Natural killer cell (primary cell): ENCODE measurements at regions not wholly inside any gene's neighbourhood (a gene's known extent, or its start where the extent isn't known, plus 50 kb on each side); places are given as distances from the start of the nearest gene placed in this dataset.

ENCODE experiments used
- ATAC-seq, 3 donors: fragments of 150-1000 bp in 2 of 3; fragments of 200-7000 bp in 1 of 3; cut with Tn5 transposase; 1 replicate in 1 of 3; 2 replicates in 2 of 3; pipeline ENCODE4 v1.10.0; 2021; ENCODE audit warnings: mild to moderate bottlenecking in 2 of 3, moderate library complexity in 2 of 3
- DNase-seq, 2 donors: peaks; one replicate each; pipeline versions ENCODE4 v3.0.0 to v3.0.0-alpha.2; 2013 to 2021; ENCODE audit warnings: mixed read lengths in 1 of 2
- H3K27ac ChIP-seq: one replicate; pipeline ENCODE4 v1.5.1; 2013; ENCODE audit warnings: mild to moderate bottlenecking, low read length
- H3K27me3 ChIP-seq: one replicate; pipeline ENCODE4 v1.6.1; 2013; ENCODE audit warnings: low read length; ENCODE audit not compliant: control insufficient read depth, insufficient read depth
- H3K36me3 ChIP-seq: one replicate; pipeline ENCODE4 v1.6.1; 2013; ENCODE audit warnings: low read length; ENCODE audit not compliant: control insufficient read depth, insufficient read depth
- H3K4me1 ChIP-seq: one replicate; pipeline ENCODE4 v1.6.1; 2013; ENCODE audit warnings: low read length; ENCODE audit not compliant: control insufficient read depth, insufficient read depth
- H3K4me3 ChIP-seq: one replicate; pipeline ENCODE4 v1.5.1; 2013; ENCODE audit warnings: low read length
- H3K9me3 ChIP-seq: one replicate; pipeline ENCODE4 v1.6.1; 2013; ENCODE audit warnings: low read length; ENCODE audit not compliant: control insufficient read depth, insufficient read depth
- H3K27ac Mint-ChIP-seq, 2 donors: one replicate each; pipeline ENCODE4 v1.8.0; 2022; ENCODE audit warnings: mild to moderate bottlenecking in 2 of 2, mixed read lengths in 2 of 2, moderate library complexity in 1 of 2
- H3K27me3 Mint-ChIP-seq, 2 donors: one replicate each; pipeline ENCODE4 v1.8.0; 2022; ENCODE audit warnings: low read depth in 2 of 2, mixed read lengths in 2 of 2
- H3K36me3 Mint-ChIP-seq: one replicate; pipeline ENCODE4 v1.8.0; 2022; ENCODE audit warnings: mixed read lengths
- H3K4me1 Mint-ChIP-seq, 2 donors: one replicate each; pipeline ENCODE4 v1.8.0; 2022; ENCODE audit warnings: mixed read lengths in 2 of 2
- H3K4me3 Mint-ChIP-seq: one replicate; pipeline ENCODE4 v1.8.0; 2022; ENCODE audit warnings: mild to moderate bottlenecking, moderate library complexity, mixed read lengths
- H3K9me3 Mint-ChIP-seq, 2 donors: one replicate each; pipeline ENCODE4 v1.8.0; 2022; ENCODE audit warnings: mixed read lengths in 2 of 2
- WGBS: methylation state at CpG from one replicate; pipeline ENCODE4 v1.1.7; 2013; ENCODE audit warnings: missing lambda C conversion rate; ENCODE audit not compliant: insufficient coverage; 5-methylcytosine and 5-hydroxymethylcytosine counted together
- intact Hi-C: fragments of 100-400 bp; cut with micrococcal nuclease; formaldehyde crosslinking; loops from one replicate; pipeline ENCODE4 v1.14.2; 2022
- TF ChIP-seq, protein P1 (sequence below): fragments of 200-600 bp; IDR thresholded peaks from one replicate; pipeline ENCODE4 v1.8.0; 2022; ENCODE audit warnings: antibody characterized with exemption

DNA sequence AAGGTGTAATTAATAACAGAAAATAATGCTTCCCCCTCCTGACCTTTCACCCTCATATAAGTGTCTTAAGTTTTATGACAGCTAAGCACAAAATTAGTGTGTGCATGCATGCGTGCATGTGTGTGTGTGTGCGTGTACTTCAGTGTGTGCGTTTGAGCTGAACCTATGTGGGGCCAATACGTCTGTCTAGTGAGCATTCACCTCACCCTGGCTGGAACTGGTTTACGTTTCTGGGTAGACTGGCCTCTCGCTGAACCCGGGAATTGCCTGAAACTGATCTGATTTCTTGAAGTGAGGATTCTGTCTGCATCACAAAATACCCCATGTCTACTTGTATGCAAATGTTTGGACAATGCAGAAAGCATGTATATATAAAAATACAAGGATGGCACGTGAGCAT is 68.2 kb upstream of the TBX3 start:
- H3K27ac Mint-ChIP-seq: no peak overlapping the region
- H3K36me3 Mint-ChIP-seq: no peaks in the 10 kb centered on the region
- no peaks in the 10 kb centered on the region for H3K36me3 ChIP-seq
- H3K4me1 Mint-ChIP-seq: no peaks in the 10 kb centered on the region
- ATAC-seq (no peak), DNase-seq (no peak)
- TF ChIP-seq, protein P1, sequence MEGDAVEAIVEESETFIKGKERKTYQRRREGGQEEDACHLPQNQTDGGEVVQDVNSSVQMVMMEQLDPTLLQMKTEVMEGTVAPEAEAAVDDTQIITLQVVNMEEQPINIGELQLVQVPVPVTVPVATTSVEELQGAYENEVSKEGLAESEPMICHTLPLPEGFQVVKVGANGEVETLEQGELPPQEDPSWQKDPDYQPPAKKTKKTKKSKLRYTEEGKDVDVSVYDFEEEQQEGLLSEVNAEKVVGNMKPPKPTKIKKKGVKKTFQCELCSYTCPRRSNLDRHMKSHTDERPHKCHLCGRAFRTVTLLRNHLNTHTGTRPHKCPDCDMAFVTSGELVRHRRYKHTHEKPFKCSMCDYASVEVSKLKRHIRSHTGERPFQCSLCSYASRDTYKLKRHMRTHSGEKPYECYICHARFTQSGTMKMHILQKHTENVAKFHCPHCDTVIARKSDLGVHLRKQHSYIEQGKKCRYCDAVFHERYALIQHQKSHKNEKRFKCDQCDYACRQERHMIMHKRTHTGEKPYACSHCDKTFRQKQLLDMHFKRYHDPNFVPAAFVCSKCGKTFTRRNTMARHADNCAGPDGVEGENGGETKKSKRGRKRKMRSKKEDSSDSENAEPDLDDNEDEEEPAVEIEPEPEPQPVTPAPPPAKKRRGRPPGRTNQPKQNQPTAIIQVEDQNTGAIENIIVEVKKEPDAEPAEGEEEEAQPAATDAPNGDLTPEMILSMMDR: no peak
- H3K9me3 ChIP-seq: no peaks in the 10 kb centered on the region
- intact Hi-C loops: no loop called here
- no peaks in the 10 kb centered on the region for H3K27me3 Mint-ChIP-seq
- no peaks in the 10 kb centered on the region for H3K4me1 ChIP-seq
- WGBS: 89% methylated on average over 7 of the region's 8 CpGs
- H3K4me3 Mint-ChIP-seq: no peak overlapping the region
- no peak overlapping the region for H3K4me3 ChIP-seq
- H3K9me3 Mint-ChIP-seq: no peaks in the 10 kb centered on the region
- no peak overlapping the region for H3K27ac ChIP-seq
- no peaks in the 10 kb centered on the region for H3K27me3 ChIP-seq

GRCh38 chr12:114751712-114752111 is 67.7 kb upstream of the TBX3 start:
- Mint-ChIP-seq H3K36me3 (no peaks in the 10 kb centered on the region), H3K9me3 (no peaks in the 10 kb centered on the region), H3K4me3 (no peak overlapping the region), H3K4me1 (no peaks in the 10 kb centered on the region), H3K27me3 (no peaks in the 10 kb centered on the region), H3K27ac (no peak overlapping the region)
- no peak overlapping the region for H3K4me3 ChIP-seq
- no peak overlapping the region for H3K27ac ChIP-seq
- TF ChIP-seq, protein P1: no peak
- no peak for DNase-seq
- ATAC-seq: no peak
- no peaks in the 10 kb centered on the region for H3K27me3 ChIP-seq
- WGBS: 83% methylated on average over 1 of the region's 2 CpGs
- H3K4me1 ChIP-seq: no peaks in the 10 kb centered on the region
- intact Hi-C loops: no loop called here
- no peaks in the 10 kb centered on the region for H3K36me3 ChIP-seq
- no peaks in the 10 kb centered on the region for H3K9me3 ChIP-seq

DNA sequence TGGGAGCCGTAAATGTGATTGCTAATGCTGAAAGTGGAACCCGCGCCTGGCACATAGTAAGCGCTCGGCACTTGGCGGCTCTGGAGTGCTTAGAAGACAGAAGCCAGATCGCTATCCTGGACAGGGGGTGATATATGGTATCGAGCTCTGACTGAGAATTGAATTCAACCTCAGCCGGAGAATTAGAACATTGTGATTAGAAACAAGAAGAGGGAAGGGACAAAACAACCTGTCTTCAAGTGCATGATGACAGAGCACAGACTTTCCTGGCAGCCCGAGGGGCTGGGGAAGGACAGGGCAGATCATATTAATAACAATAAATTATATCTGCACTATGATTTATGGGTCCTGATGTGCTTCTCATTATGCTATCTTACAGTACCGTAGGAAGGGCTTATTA is 66.9 kb upstream of the TBX3 start:
- ATAC-seq (no peak), DNase-seq (no peak)
- Mint-ChIP-seq H3K27me3 (no peaks in the 10 kb centered on the region), H3K4me1 (no peaks in the 10 kb centered on the region), H3K27ac (no peak overlapping the region), H3K4me3 (no peak overlapping the region), H3K36me3 (no peaks in the 10 kb centered on the region), H3K9me3 (no peaks in the 10 kb centered on the region)
- TF ChIP-seq, protein P1: no peak
- no peak overlapping the region for H3K4me3 ChIP-seq
- no peak overlapping the region for H3K27ac ChIP-seq
- no peaks in the 10 kb centered on the region for H3K9me3 ChIP-seq
- no peaks in the 10 kb centered on the region for H3K4me1 ChIP-seq
- no peaks in the 10 kb centered on the region for H3K36me3 ChIP-seq
- WGBS: 86% methylated on average over 11 of the region's 11 CpGs
- intact Hi-C loops: no loop called here
- no peaks in the 10 kb centered on the region for H3K27me3 ChIP-seq

GRCh38 chr12:114749065-114749464 is 65.1 kb upstream of the TBX3 start:
- ATAC-seq (no peak), DNase-seq (no peak)
- Mint-ChIP-seq H3K36me3 (no peaks in the 10 kb centered on the region), H3K27me3 (no peaks in the 10 kb centered on the region), H3K4me1 (no peaks in the 10 kb centered on the region), H3K27ac (no peak overlapping the region), H3K4me3 (no peak overlapping the region), H3K9me3 (no peaks in the 10 kb centered on the region)
- no peak overlapping the region for H3K27ac ChIP-seq
- H3K36me3 ChIP-seq: no peaks in the 10 kb centered on the region
- H3K4me1 ChIP-seq: no peaks in the 10 kb centered on the region
- TF ChIP-seq, protein P1: no peak
- no peaks in the 10 kb centered on the region for H3K27me3 ChIP-seq
- WGBS: 87% methylated on average over 2 of the region's 3 CpGs
- H3K9me3 ChIP-seq: no peaks in the 10 kb centered on the region
- intact Hi-C loops: no loop called here
- H3K4me3 ChIP-seq: no peak overlapping the region
